ENCODE measurements at regions not wholly inside any gene's neighbourhood (a gene's known extent, or its start where the extent isn't known, plus 50 kb on each side); places are given as distances from the start of the nearest gene placed in this dataset.

DNA sequence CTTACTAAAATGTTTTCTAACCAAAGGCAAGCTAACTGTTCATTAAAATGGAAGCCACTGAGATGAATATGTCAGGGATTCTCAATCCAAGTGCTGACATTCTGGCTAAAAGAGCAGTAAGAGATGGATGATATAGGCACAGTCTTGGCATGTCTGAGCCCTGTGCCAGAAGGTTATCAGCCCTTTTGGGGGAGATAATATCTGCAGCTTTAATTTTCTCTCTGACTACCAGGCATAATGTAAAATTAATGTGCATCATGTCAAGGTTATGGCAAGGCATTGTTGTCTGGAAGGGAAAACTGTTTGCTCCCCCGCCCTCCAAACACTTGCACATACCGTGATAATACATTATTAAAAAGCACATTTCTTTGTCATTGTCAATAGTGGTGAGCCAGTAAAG is 609.8 kb downstream of the ZNF608 start:
- TF ChIP-seq, protein P1, sequence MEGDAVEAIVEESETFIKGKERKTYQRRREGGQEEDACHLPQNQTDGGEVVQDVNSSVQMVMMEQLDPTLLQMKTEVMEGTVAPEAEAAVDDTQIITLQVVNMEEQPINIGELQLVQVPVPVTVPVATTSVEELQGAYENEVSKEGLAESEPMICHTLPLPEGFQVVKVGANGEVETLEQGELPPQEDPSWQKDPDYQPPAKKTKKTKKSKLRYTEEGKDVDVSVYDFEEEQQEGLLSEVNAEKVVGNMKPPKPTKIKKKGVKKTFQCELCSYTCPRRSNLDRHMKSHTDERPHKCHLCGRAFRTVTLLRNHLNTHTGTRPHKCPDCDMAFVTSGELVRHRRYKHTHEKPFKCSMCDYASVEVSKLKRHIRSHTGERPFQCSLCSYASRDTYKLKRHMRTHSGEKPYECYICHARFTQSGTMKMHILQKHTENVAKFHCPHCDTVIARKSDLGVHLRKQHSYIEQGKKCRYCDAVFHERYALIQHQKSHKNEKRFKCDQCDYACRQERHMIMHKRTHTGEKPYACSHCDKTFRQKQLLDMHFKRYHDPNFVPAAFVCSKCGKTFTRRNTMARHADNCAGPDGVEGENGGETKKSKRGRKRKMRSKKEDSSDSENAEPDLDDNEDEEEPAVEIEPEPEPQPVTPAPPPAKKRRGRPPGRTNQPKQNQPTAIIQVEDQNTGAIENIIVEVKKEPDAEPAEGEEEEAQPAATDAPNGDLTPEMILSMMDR (IDR thresholded peaks at IDR 0.05), result no peak
- TF ChIP-seq POLR2A (IDR thresholded peaks at IDR 0.05), result no peak
